GM04504 (cell line): ENCODE measurements at regions not wholly inside any gene's neighbourhood (a gene's known extent, or its start where the extent isn't known, plus 50 kb on each side); places are given as distances from the start of the nearest gene placed in this dataset.
"Not testable (repeated sequence)": the region's sequence is repeated elsewhere in the genome, so short reads cannot be mapped to it uniquely, and the experiment has no call there.

ENCODE experiments used
- DNase-seq: peaks from one replicate; pipeline ENCODE4 v3.0.0-alpha.2; 2012; ENCODE audit warnings: low read depth

- DNase-seq, result no peak
Measured at GRCh38 chr7:120014925-120015465, 258.0 kb upstream of the KCND2 start.

- DNase-seq, result no peak
Measured at GRCh38 chr7:120021085-120021484, 251.9 kb upstream of the KCND2 start.

- no peak for DNase-seq
Measured at GRCh38 chr7:120023494-120024167, 249.3 kb upstream of the KCND2 start.

- no peak for DNase-seq
Measured at GRCh38 chr7:120028636-120029035, 244.3 kb upstream of the KCND2 start.

GRCh38 chr7:120030876-120031275 lies 242.1 kb upstream of the KCND2 start:
- DNase-seq, result no peak

GRCh38 chr7:120033114-120033513 lies 239.9 kb upstream of the KCND2 start:
- no peak for DNase-seq

GRCh38 chr7:120039138-120039537 lies 233.8 kb upstream of the KCND2 start:
- no peak for DNase-seq

GRCh38 chr7:120041798-120042197 lies 231.2 kb upstream of the KCND2 start:
- DNase-seq, result no peak

GRCh38 chr7:120043250-120043649 lies 229.7 kb upstream of the KCND2 start:
- no peak for DNase-seq

- DNase-seq, result peak; percentile 11
Measured at GRCh38 chr7:120052884-120053382, 220.0 kb upstream of the KCND2 start.

GRCh38 chr7:120053390-120053961 lies 219.5 kb upstream of the KCND2 start:
- DNase-seq, result no peak

GRCh38 chr7:120054376-120055100 lies 218.4 kb upstream of the KCND2 start:
- no peak for DNase-seq

GRCh38 chr7:120055300-120055699 lies 217.7 kb upstream of the KCND2 start:
- DNase-seq, result no peak

- DNase-seq, result no peak
Measured at GRCh38 chr7:120056227-120056626, 216.7 kb upstream of the KCND2 start.

- no peak for DNase-seq
Measured at GRCh38 chr7:120059641-120060040, 213.3 kb upstream of the KCND2 start.

GRCh38 chr7:120060281-120060680 lies 212.7 kb upstream of the KCND2 start:
- no peak for DNase-seq

- DNase-seq, result no peak
Measured at GRCh38 chr7:120060875-120061274, 212.1 kb upstream of the KCND2 start.

GRCh38 chr7:120064565-120064964 lies 208.4 kb upstream of the KCND2 start:
- no peak for DNase-seq

- DNase-seq, result not testable (repeated sequence)
Measured at GRCh38 chr7:120066898-120067297, 206.1 kb upstream of the KCND2 start.

GRCh38 chr7:120070201-120070600 lies 202.8 kb upstream of the KCND2 start:
- DNase-seq, result no peak

- no peak for DNase-seq
Measured at GRCh38 chr7:120077777-120078176, 195.2 kb upstream of the KCND2 start.

GRCh38 chr7:120079022-120079421 lies 194.0 kb upstream of the KCND2 start:
- DNase-seq, result no peak

GRCh38 chr7:120079704-120080103 lies 193.3 kb upstream of the KCND2 start:
- DNase-seq, result no peak
